Liver (tissue), 3 donors: ENCODE measurements at regions not wholly inside any gene's neighbourhood (a gene's known extent, or its start where the extent isn't known, plus 50 kb on each side); places are given as distances from the start of the nearest gene placed in this dataset.

ENCODE experiments used
- EGR1 ChIP-seq, 2 donors: IDR thresholded peaks; 2 replicates each; pipeline ENCODE4 v1.6.1; 2016 to 2018; ENCODE audit warnings: antibody characterized with exemption in 2 of 2, low read depth in 2 of 2
- FOXA1 ChIP-seq: IDR thresholded peaks from 2 replicates; pipeline ENCODE4 v1.6.1; 2016; ENCODE audit warnings: antibody characterized with exemption
- GABPA ChIP-seq, 2 donors: IDR thresholded peaks in 1 of 2; conservative IDR thresholded peaks in 1 of 2; 2 replicates each; pipeline ENCODE4 v1.6.1; 2016; ENCODE audit warnings: antibody characterized with exemption in 2 of 2, mild to moderate bottlenecking in 1 of 2, moderate library complexity in 1 of 2
- TF ChIP-seq, protein P1 (sequence below): fragments of 150-350 bp; IDR thresholded peaks from 2 replicates; pipeline ENCODE4 v1.5.1; 2017; ENCODE audit warnings: improper control_type of control experiment, low read depth, low read length; ENCODE audit not compliant: missing input control
- TF ChIP-seq, protein P2 (sequence below): IDR thresholded peaks from 2 replicates; pipeline ENCODE4 v1.6.1; 2016; ENCODE audit warnings: antibody characterized with exemption
- donor health status: healthy.
- donor health status: healthy.

DNA sequence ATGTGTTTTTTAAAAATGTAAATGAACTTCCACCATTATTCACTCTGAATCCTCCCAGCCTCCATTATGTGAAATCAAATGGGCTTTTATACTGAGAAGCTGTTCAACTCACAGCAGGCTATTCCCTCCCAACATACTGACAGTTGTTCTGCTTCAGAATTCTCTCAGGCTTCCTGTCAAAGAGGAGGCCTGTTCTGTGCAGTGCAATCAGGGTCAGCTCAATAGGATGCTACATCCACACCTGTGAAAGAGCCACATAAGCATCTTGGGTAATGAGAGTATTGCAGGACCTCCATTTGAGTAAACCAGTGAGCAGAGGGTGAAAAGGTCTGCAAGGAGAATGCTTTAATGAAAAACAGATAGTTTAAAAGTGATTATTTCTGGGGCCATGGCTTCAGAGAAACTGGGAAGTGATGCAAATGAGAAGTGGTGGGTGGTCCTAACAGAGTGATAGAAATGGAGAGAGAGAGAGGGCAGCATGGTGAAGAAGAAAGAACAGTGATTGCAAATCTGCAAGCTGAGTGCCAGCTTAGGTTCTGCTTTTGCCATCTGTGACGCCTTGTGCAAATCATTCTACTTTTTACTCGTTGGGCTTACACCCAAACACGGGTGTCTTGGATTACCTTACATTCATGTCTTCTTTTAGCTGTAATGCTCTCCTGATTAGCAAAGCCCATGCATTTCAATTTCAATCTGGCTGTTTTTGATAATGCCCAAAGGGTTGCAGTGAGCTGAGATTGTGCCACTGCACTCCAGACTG, 202.5 kb upstream of the NMUR2 start:
- TF ChIP-seq, protein P1, sequence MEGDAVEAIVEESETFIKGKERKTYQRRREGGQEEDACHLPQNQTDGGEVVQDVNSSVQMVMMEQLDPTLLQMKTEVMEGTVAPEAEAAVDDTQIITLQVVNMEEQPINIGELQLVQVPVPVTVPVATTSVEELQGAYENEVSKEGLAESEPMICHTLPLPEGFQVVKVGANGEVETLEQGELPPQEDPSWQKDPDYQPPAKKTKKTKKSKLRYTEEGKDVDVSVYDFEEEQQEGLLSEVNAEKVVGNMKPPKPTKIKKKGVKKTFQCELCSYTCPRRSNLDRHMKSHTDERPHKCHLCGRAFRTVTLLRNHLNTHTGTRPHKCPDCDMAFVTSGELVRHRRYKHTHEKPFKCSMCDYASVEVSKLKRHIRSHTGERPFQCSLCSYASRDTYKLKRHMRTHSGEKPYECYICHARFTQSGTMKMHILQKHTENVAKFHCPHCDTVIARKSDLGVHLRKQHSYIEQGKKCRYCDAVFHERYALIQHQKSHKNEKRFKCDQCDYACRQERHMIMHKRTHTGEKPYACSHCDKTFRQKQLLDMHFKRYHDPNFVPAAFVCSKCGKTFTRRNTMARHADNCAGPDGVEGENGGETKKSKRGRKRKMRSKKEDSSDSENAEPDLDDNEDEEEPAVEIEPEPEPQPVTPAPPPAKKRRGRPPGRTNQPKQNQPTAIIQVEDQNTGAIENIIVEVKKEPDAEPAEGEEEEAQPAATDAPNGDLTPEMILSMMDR, result no peak
- TF ChIP-seq GABPA (IDR thresholded peaks at IDR 0.05 in 1 of 2, conservative IDR thresholded peaks at IDR 0.05 in 1 of 2) (no peak), FOXA1 (no peak), EGR1 (IDR thresholded peaks at IDR 0.05; ENCODE audit: low read depth in 2 of 2) (no peak)
- TF ChIP-seq, protein P2, sequence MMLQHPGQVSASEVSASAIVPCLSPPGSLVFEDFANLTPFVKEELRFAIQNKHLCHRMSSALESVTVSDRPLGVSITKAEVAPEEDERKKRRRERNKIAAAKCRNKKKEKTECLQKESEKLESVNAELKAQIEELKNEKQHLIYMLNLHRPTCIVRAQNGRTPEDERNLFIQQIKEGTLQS, result no peak
